Stimulated activated CD4-positive, alpha-beta T cell treated with anti-CD3 and anti-CD28 coated beads, Interleukin-12 subunit alpha, Interleukin-12 subunit beta, amount 100 ng/mL, for 24 hours (primary cell): ENCODE measurements at regions not wholly inside any gene's neighbourhood (a gene's known extent, or its start where the extent isn't known, plus 50 kb on each side); places are given as distances from the start of the nearest gene placed in this dataset.

Experiments used
- DNase-seq, 2 experiments: peaks; one replicate each; pipeline ENCODE4 v3.0.0-alpha.2; 2020; ENCODE audit warnings: low read depth in 2 of 2

- no peak for DNase-seq
These were observed 140.8 kb downstream of the IRX1 start for GRCh38 chr5:3736466-3736865.

- DNase-seq, result no peak
These were observed 141.3 kb downstream of the IRX1 start for GRCh38 chr5:3736926-3737325.

GRCh38 chr5:3738919-3739318, 143.3 kb downstream of the IRX1 start:
- DNase-seq, result no peak

GRCh38 chr5:3740546-3741373, 145.1 kb downstream of the IRX1 start:
- DNase-seq, result no peak

- DNase-seq, result no peak
These were observed 145.7 kb downstream of the IRX1 start for GRCh38 chr5:3741374-3741770.

- DNase-seq, result no peak
These were observed 147.1 kb downstream of the IRX1 start for GRCh38 chr5:3742750-3743149.

- DNase-seq, result no peak
These were observed 156.2 kb downstream of the IRX1 start for GRCh38 chr5:3751846-3752245.

GRCh38 chr5:3778000-3778550, 182.4 kb downstream of the IRX1 start:
- DNase-seq, result no peak

GRCh38 chr5:3778945-3779344, 183.3 kb downstream of the IRX1 start:
- no peak for DNase-seq

GRCh38 chr5:3780278-3780677, 184.6 kb downstream of the IRX1 start:
- DNase-seq, result no peak

- DNase-seq, result no peak
These were observed 185.3 kb downstream of the IRX1 start for GRCh38 chr5:3780907-3781306.

GRCh38 chr5:3784854-3785253, 189.2 kb downstream of the IRX1 start:
- no peak for DNase-seq

GRCh38 chr5:3786165-3786564, 190.5 kb downstream of the IRX1 start:
- DNase-seq, result no peak

- DNase-seq, result no peak
These were observed 191.3 kb downstream of the IRX1 start for GRCh38 chr5:3786891-3787430.

- no peak for DNase-seq
These were observed 192.0 kb downstream of the IRX1 start for GRCh38 chr5:3787604-3788003.

- no peak for DNase-seq
These were observed 194.0 kb downstream of the IRX1 start for GRCh38 chr5:3789519-3790193.

- no peak for DNase-seq
These were observed 197.5 kb downstream of the IRX1 start for GRCh38 chr5:3793162-3793561.

GRCh38 chr5:3794611-3795010, 199.0 kb downstream of the IRX1 start:
- DNase-seq, result no peak

- DNase-seq, result no peak
These were observed 201.1 kb downstream of the IRX1 start for GRCh38 chr5:3796736-3797135.

- no peak for DNase-seq
These were observed 206.3 kb downstream of the IRX1 start for GRCh38 chr5:3801967-3802366.

- no peak for DNase-seq
These were observed 213.8 kb downstream of the IRX1 start for GRCh38 chr5:3809455-3809854.

- no peak for DNase-seq
These were observed 215.5 kb downstream of the IRX1 start for GRCh38 chr5:3811116-3811515.

GRCh38 chr5:3818624-3819023, 223.0 kb downstream of the IRX1 start:
- DNase-seq, result no peak
